Activated CD4-positive, alpha-beta T cell treated with anti-CD3 and anti-CD28 coated beads, Interleukin-2, Interleukin-4, amounts not matched to agents 100 ng/mL and 50 ng/mL, durations not matched to agents 16 hours and 8 hours (primary cell): ENCODE measurements at regions not wholly inside any gene's neighbourhood (a gene's known extent, or its start where the extent isn't known, plus 50 kb on each side); places are given as distances from the start of the nearest gene placed in this dataset.

Experiments
- DNase-seq: peaks from one replicate; pipeline ENCODE4 v3.0.0-alpha.2; 2020; ENCODE audit warnings: low spot score

- no peak for DNase-seq
These were observed 390.4 kb downstream of the SHISA9 start for GRCh38 chr16:13291591-13292333.

GRCh38 chr16:13296206-13296605 lies 394.8 kb downstream of the SHISA9 start:
- no peak for DNase-seq

- DNase-seq, result no peak
These were observed 397.3 kb downstream of the SHISA9 start for GRCh38 chr16:13298666-13299065.

- no peak for DNase-seq
These were observed 398.9 kb downstream of the SHISA9 start for GRCh38 chr16:13300066-13300840.

- no peak for DNase-seq
These were observed 403.8 kb downstream of the SHISA9 start for GRCh38 chr16:13305019-13305755.

- no peak for DNase-seq
These were observed 405.0 kb downstream of the SHISA9 start for GRCh38 chr16:13306161-13306995.

- DNase-seq, result no peak
These were observed 405.9 kb downstream of the SHISA9 start for GRCh38 chr16:13307255-13307654.

GRCh38 chr16:13307851-13308250 lies 406.5 kb downstream of the SHISA9 start:
- no peak for DNase-seq

- no peak for DNase-seq
These were observed 410.7 kb downstream of the SHISA9 start for GRCh38 chr16:13312063-13312462.

- DNase-seq, result no peak
These were observed 412.0 kb downstream of the SHISA9 start for GRCh38 chr16:13313351-13313750.

- no peak for DNase-seq
These were observed 413.2 kb downstream of the SHISA9 start for GRCh38 chr16:13314633-13315032.

- DNase-seq, result no peak
These were observed 414.4 kb downstream of the SHISA9 start for GRCh38 chr16:13315642-13316427.

- DNase-seq, result no peak
These were observed 420.9 kb downstream of the SHISA9 start for GRCh38 chr16:13322336-13322735.

GRCh38 chr16:13324851-13325250 lies 423.5 kb downstream of the SHISA9 start:
- DNase-seq, result no peak

GRCh38 chr16:13325396-13325795 lies 424.0 kb downstream of the SHISA9 start:
- no peak for DNase-seq

- DNase-seq, result no peak
These were observed 430.5 kb downstream of the SHISA9 start for GRCh38 chr16:13331918-13332317.

GRCh38 chr16:13332713-13333255 lies 431.4 kb downstream of the SHISA9 start:
- no peak for DNase-seq

GRCh38 chr16:13333336-13333735 lies 431.9 kb downstream of the SHISA9 start:
- no peak for DNase-seq

GRCh38 chr16:13335879-13336278 lies 434.5 kb downstream of the SHISA9 start:
- no peak for DNase-seq

- no peak for DNase-seq
These were observed 434.9 kb downstream of the SHISA9 start for GRCh38 chr16:13336335-13336734.
